Sigmoid colon (tissue), 4 donors: ENCODE measurements at regions not wholly inside any gene's neighbourhood (a gene's known extent, or its start where the extent isn't known, plus 50 kb on each side); places are given as distances from the start of the nearest gene placed in this dataset.

Experiments
- POLR2A ChIP-seq, 2 donors: fragments of 450-650 bp; IDR thresholded peaks; one replicate each; pipeline ENCODE4 v1.6.1; 2016; ENCODE audit warnings: antibody characterized with exemption in 2 of 2, mild to moderate bottlenecking in 2 of 2, moderate library complexity in 2 of 2
- POLR2AphosphoS5 ChIP-seq, 4 donors: sonication (generic); formaldehyde crosslinking; IDR thresholded peaks; one replicate each; pipeline ENCODE4 v1.6.1; 2017; ENCODE audit warnings: antibody characterized with exemption in 4 of 4
- TF ChIP-seq, protein P1 (sequence below), 4 experiments: fragments of 450-650 bp in 3 of 4; fragments of 200-600 bp in 1 of 4; IDR thresholded peaks; one replicate each; pipeline ENCODE4 v1.5.1; 2016 to 2019; ENCODE audit warnings: antibody characterized with exemption in 4 of 4, mild to moderate bottlenecking in 3 of 4, moderate library complexity in 2 of 4

DNA sequence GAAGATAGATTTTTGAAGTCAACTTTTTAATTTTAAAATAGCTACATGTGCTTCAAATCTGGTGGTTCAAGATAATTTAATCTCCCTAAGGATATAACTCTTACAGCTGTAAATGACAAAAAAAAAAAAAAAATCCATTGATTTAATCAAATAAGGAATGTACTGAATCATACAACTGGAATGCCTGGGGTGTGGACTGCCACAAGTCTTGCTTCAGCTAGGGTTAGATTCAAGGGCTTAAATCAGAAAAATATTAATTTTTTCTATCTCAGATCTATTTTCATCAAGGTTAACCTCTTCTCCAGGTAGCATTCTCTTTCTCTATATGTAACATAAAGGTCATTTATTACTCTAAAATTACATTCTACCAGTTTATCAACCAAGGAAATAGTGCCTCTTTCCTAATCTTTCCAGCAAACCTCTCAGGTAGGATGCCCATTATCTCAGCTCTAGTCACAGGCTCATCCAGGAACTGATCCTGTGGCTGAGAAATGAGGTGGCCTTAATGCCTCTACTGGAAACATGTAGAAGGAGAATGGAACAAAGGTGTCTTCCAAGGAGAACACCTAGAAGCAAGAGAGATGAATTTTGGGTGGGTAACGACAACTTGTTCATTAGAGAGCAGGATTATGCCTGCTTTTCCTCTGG is 466.9 kb downstream of the CBLN4 start:
- TF ChIP-seq, protein P1, sequence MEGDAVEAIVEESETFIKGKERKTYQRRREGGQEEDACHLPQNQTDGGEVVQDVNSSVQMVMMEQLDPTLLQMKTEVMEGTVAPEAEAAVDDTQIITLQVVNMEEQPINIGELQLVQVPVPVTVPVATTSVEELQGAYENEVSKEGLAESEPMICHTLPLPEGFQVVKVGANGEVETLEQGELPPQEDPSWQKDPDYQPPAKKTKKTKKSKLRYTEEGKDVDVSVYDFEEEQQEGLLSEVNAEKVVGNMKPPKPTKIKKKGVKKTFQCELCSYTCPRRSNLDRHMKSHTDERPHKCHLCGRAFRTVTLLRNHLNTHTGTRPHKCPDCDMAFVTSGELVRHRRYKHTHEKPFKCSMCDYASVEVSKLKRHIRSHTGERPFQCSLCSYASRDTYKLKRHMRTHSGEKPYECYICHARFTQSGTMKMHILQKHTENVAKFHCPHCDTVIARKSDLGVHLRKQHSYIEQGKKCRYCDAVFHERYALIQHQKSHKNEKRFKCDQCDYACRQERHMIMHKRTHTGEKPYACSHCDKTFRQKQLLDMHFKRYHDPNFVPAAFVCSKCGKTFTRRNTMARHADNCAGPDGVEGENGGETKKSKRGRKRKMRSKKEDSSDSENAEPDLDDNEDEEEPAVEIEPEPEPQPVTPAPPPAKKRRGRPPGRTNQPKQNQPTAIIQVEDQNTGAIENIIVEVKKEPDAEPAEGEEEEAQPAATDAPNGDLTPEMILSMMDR (IDR thresholded peaks at IDR 0.05), result no peak
- TF ChIP-seq POLR2AphosphoS5 (IDR thresholded peaks at IDR 0.05), result no peak
- TF ChIP-seq POLR2A (IDR thresholded peaks at IDR 0.05), result no peak
